ENCODE measurements at regions not wholly inside any gene's neighbourhood (a gene's known extent, or its start where the extent isn't known, plus 50 kb on each side); places are given as distances from the start of the nearest gene placed in this dataset.

GRCh38 chr4:110850461-110851442 lies 227.9 kb upstream of the PITX2 start:
- Mint-ChIP-seq H3K4me3 (ENCODE audit: unreplicated experiment) (no peak overlapping the region), H3K36me3 (ENCODE audit: low read depth) (no peaks in the 10 kb centered on the region), H3K27me3 (ENCODE audit: low read depth) (peaks cover 12% of the 10 kb centered on the region), H3K9me3 (ENCODE audit: low read depth) (no peaks in the 10 kb centered on the region), H3K4me1 (ENCODE audit: low read depth) (peaks cover 13% of the 10 kb centered on the region), H3K27ac (ENCODE audit: unreplicated experiment) (no peak overlapping the region)
- TF ChIP-seq CTCF (IDR thresholded peaks at IDR 0.05), result no peak
- DNase-seq (ENCODE audit: low spot score), result no peak

DNA sequence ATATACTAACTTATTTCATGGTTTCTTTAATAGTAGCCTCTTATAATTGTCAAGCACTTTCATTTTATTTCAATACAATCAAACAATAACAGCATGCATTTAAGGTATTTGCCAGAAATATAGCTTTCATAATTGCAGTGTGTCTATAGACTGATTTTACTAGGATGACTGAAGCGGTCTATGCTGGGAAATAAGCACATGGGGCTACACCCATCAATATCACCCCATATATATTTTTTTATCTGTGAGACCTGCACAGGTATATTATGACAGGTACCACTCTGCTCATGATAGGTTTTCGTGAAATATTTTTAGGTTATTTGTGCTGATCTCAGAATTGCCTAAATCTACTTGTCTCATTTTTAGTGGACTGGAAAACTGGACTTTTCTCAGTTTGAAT lies 229.1 kb upstream of the PITX2 start:
- H3K27me3 Mint-ChIP-seq (ENCODE audit: low read depth), result peaks cover 12% of the 10 kb centered on the region
- no peak for TF ChIP-seq CTCF (IDR thresholded peaks at IDR 0.05)
- no peak overlapping the region for H3K27ac Mint-ChIP-seq (ENCODE audit: unreplicated experiment)
- no peak for DNase-seq (ENCODE audit: low spot score)
- H3K36me3 Mint-ChIP-seq (ENCODE audit: low read depth), result no peaks in the 10 kb centered on the region
- peaks cover 13% of the 10 kb centered on the region for H3K4me1 Mint-ChIP-seq (ENCODE audit: low read depth)
- H3K4me3 Mint-ChIP-seq (ENCODE audit: unreplicated experiment), result no peak overlapping the region
- H3K9me3 Mint-ChIP-seq (ENCODE audit: low read depth), result no peaks in the 10 kb centered on the region

GRCh38 chr4:110852793-110853192 lies 229.9 kb upstream of the PITX2 start:
- no peaks in the 10 kb centered on the region for H3K9me3 Mint-ChIP-seq (ENCODE audit: low read depth)
- no peaks in the 10 kb centered on the region for H3K36me3 Mint-ChIP-seq (ENCODE audit: low read depth)
- no peak overlapping the region for H3K4me3 Mint-ChIP-seq (ENCODE audit: unreplicated experiment)
- TF ChIP-seq CTCF (IDR thresholded peaks at IDR 0.05), result no peak
- H3K4me1 Mint-ChIP-seq (ENCODE audit: low read depth), result peaks cover 13% of the 10 kb centered on the region
- peaks cover 11% of the 10 kb centered on the region for H3K27me3 Mint-ChIP-seq (ENCODE audit: low read depth)
- H3K27ac Mint-ChIP-seq (ENCODE audit: unreplicated experiment), result no peak overlapping the region
- no peak for DNase-seq (ENCODE audit: low spot score)

DNA sequence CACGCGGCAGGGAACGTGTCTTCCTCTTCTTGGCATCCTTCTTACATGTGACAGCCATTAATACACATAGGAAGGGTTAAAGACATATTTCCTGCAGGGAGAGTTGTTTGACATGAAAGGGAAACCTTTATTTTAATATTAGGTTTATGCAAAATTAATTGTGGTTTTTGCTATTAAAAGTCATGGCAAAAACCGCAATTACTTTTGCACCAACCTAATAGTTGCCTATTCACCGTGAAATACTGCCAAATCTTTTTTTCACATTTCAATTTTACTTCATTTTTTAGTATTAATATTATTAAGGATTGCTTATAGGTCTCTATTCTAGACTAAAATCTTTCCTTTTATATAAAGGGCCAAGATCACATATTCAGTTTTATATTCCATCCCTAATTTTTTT lies 230.4 kb upstream of the PITX2 start:
- no peak for DNase-seq (ENCODE audit: low spot score)
- Mint-ChIP-seq H3K4me1 (ENCODE audit: low read depth) (peaks cover 13% of the 10 kb centered on the region), H3K9me3 (ENCODE audit: low read depth) (no peaks in the 10 kb centered on the region), H3K36me3 (ENCODE audit: low read depth) (no peaks in the 10 kb centered on the region), H3K4me3 (ENCODE audit: unreplicated experiment) (no peak overlapping the region), H3K27me3 (ENCODE audit: low read depth) (peaks cover 8% of the 10 kb centered on the region), H3K27ac (ENCODE audit: unreplicated experiment) (no peak overlapping the region)
- no peak for TF ChIP-seq CTCF (IDR thresholded peaks at IDR 0.05)

DNA sequence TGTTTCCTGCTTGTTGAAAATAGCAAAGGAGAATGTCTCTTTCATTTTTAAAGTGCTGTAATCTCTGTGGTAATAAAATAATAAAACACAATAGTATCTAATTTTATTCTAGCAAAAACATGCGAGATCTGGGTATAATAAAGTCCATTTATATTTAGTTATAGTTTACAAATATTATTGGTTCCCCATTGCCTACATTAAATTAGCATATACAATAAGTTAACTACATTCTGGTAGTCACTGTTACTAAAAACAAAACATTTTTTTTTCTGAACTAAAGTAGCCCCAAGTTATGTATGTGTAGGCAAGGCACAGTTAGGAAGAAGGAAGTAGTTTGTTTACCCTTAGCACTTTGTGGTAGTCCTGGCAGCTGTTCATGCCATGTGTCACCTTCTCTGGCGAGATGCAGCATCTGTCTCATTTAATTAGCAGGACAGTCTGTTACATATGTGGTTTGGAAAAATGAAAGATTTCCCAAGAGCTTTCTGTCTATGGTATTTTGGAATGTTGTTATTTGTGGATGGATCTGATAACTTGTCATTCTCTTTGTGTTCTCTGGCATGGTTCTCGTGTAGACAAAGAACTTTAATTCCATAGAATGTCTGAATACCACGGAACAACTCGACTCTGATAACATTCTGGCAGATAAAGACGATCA lies 231.3 kb upstream of the PITX2 start:
- H3K4me3 Mint-ChIP-seq (ENCODE audit: unreplicated experiment), result no peak overlapping the region
- no peaks in the 10 kb centered on the region for H3K36me3 Mint-ChIP-seq (ENCODE audit: low read depth)
- no peaks in the 10 kb centered on the region for H3K9me3 Mint-ChIP-seq (ENCODE audit: low read depth)
- peaks cover 11% of the 10 kb centered on the region for H3K27me3 Mint-ChIP-seq (ENCODE audit: low read depth)
- no peak for TF ChIP-seq CTCF (IDR thresholded peaks at IDR 0.05)
- H3K27ac Mint-ChIP-seq (ENCODE audit: unreplicated experiment), result peak overlapping the region; percentile 3
- DNase-seq (ENCODE audit: low spot score), result no peak
- H3K4me1 Mint-ChIP-seq (ENCODE audit: low read depth), result peaks cover 13% of the 10 kb centered on the region
